SJSA1 (cell line): ENCODE measurements at regions not wholly inside any gene's neighbourhood (a gene's known extent, or its start where the extent isn't known, plus 50 kb on each side); places are given as distances from the start of the nearest gene placed in this dataset.

Source experiments
- DNase-seq, 2 experiments: peaks; one replicate each; pipeline ENCODE4 v3.0.0-alpha.2; 2015 to 2020; ENCODE audit warnings: low spot score in 2 of 2, low read depth in 1 of 2
- H3K27ac ChIP-seq: fragments of 250-450 bp; sonication (Bioruptor Pico); 2 replicates; pipeline ENCODE4 v1.5.1; 2020; ENCODE audit warnings: mild to moderate bottlenecking, moderate library complexity
- H3K27me3 ChIP-seq: fragments of 250-450 bp; sonication (Bioruptor Pico); replicated peaks from 2 replicates; pipeline ENCODE4 v1.5.1; 2020; ENCODE audit warnings: mild to moderate bottlenecking, moderate library complexity
- H3K36me3 ChIP-seq: fragments of 250-450 bp; sonication (Bioruptor Pico); 2 replicates; pipeline ENCODE4 v1.5.1; 2020; ENCODE audit warnings: mild to moderate bottlenecking
- H3K4me1 ChIP-seq: fragments of 250-450 bp; sonication (Bioruptor Pico); replicated peaks from 2 replicates; pipeline ENCODE4 v1.6.1; 2021; ENCODE audit warnings: mild to moderate bottlenecking
- H3K4me3 ChIP-seq: fragments of 250-450 bp; sonication (Bioruptor Pico); 2 replicates; pipeline ENCODE4 v1.5.1; 2020; ENCODE audit warnings: mild to moderate bottlenecking
- H3K9me3 ChIP-seq: fragments of 250-450 bp; sonication (Bioruptor Pico); replicated peaks from 2 replicates; pipeline ENCODE4 v1.5.1; 2020; ENCODE audit warnings: mild to moderate bottlenecking

DNA sequence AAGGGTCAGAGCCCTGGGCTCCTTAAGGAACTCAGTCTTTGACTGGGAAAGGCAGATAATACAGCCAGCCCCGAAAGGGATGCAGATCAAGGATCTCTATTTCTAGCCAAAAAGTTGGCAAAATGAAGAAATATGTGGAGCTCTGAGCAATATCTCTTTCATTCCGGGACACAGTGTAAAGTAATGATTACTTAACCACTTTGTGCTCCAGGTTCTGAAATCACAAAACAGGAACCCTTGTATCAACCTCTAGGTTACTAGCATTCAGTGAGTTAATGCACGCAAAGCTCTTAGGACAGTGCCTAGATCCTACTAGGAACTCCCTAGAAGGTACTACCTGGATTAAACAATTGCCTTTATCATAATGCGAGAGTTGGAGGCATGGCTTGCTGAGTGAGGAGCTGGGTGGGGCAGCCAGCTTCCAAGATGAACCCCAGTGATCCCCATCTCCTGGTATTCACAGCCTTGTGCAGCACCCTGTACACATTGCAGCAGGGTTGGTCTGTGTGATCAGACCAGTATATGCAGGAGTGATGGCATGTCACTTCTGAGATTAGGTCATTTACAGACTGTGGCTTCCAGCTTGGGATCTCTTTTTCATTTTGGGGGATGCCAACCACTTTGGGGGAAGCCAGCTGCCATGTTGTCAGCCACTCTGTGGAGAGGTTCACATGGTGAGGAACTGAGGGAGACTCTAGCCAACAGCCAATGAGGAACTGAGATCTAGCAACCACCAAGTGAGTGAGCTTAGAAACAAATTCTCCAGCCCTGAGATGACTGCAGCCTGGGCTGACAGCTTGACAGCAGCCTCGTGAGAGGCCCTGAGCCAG is 103.1 kb upstream of the SLC44A1 start:
- no peak for DNase-seq
- Histone ChIP-seq H3K36me3 (no peaks in the 10 kb centered on the region), H3K4me1 (peaks cover 9% of the 10 kb centered on the region), H3K9me3 (no peaks in the 10 kb centered on the region), H3K27me3 (no peaks in the 10 kb centered on the region), H3K4me3 (no peak overlapping the region), H3K27ac (no peak overlapping the region)

DNA sequence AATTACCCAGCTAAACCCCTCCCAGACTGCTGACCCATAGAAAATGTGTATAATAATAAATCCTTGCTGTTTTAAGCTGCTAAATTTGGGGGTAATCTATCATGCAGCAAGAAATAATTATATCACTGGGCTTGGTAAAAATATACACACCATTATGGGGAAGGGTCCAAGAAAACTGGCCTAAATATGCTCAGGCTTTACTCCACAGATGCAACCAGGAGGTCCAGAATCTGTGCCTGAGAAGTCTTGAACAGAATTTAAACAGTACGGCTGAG is 102.5 kb upstream of the SLC44A1 start:
- Histone ChIP-seq H3K36me3 (no peaks in the 10 kb centered on the region), H3K27ac (no peak overlapping the region), H3K4me3 (no peak overlapping the region), H3K27me3 (no peaks in the 10 kb centered on the region), H3K9me3 (no peaks in the 10 kb centered on the region), H3K4me1 (peaks cover 9% of the 10 kb centered on the region)
- DNase-seq: no peak

DNA sequence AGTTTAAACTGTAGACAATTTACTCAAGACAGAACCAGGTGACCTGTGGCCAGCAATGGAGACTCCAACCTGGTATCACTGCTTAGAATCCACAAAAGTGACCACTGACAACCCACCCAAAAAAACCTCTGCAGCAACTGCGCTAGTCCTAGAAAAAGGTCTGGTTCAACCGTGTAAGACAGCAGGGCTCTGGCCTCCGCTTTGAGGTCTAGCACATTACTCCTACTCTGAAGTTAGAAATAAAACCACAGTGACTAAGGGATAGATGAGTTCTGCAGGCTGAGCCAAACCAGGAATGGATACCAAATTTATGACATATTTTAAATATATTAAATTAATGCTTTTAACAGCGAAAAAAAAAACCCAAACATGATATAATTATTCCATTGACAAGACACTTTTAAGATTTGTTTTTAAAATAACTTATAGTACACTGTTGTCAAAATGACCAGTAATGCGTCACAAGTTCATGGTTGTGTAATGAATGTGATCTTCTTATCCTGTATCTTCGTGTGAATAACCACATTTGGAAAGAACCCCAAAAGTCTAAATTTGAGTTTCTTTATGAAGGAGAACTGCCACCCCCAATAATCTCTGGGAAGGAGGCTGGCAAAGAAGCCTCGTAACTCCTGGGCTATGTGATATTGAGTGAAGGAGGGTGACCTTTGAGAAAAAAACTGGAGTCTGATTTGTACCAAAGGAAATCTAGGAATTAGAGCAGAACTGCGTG is 101.9 kb upstream of the SLC44A1 start:
- no peak overlapping the region for H3K4me3 ChIP-seq
- no peaks in the 10 kb centered on the region for H3K27me3 ChIP-seq
- peaks cover 9% of the 10 kb centered on the region for H3K4me1 ChIP-seq
- DNase-seq: no peak
- no peak overlapping the region for H3K27ac ChIP-seq
- no peaks in the 10 kb centered on the region for H3K9me3 ChIP-seq
- no peaks in the 10 kb centered on the region for H3K36me3 ChIP-seq

DNA sequence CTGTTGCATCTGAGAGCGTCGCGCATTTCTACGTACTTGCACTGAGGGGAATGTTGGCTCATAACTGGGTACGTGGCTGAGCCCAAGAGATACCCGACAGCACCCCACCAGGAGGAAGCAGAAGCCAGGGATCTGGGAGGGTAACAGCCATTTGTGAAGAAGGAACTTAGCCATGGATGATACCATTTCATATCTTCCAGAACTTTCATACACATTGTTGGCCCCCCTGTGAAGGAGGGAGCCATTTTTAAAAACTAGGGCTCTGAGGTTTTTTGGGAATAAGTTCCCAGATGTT is 101.4 kb upstream of the SLC44A1 start:
- no peaks in the 10 kb centered on the region for H3K36me3 ChIP-seq
- no peaks in the 10 kb centered on the region for H3K27me3 ChIP-seq
- no peak overlapping the region for H3K27ac ChIP-seq
- H3K9me3 ChIP-seq: no peaks in the 10 kb centered on the region
- no peak overlapping the region for H3K4me3 ChIP-seq
- no peak for DNase-seq
- peaks cover 8% of the 10 kb centered on the region for H3K4me1 ChIP-seq

DNA sequence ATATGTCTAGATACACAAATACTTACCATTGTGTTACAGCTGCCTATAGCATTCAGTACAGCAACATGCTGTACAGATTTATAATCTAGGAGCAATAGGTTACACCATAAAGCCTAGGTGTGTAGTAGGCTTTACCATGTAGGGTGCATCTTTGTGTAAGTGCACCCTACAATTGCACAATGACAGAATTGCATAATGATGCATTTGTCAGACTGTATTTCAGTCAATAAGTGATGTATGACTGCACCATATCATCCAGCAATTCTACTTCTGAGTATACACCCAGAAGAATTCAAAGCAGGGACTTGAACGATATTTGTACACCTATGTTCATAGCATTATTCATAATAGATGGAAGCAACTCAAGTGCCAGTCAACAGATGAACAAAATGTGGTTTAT is 100.4 kb upstream of the SLC44A1 start:
- DNase-seq: no peak
- no peaks in the 10 kb centered on the region for H3K9me3 ChIP-seq
- no peaks in the 10 kb centered on the region for H3K36me3 ChIP-seq
- H3K4me1 ChIP-seq: no peaks in the 10 kb centered on the region
- no peak overlapping the region for H3K27ac ChIP-seq
- no peak overlapping the region for H3K4me3 ChIP-seq
- H3K27me3 ChIP-seq: no peaks in the 10 kb centered on the region

DNA sequence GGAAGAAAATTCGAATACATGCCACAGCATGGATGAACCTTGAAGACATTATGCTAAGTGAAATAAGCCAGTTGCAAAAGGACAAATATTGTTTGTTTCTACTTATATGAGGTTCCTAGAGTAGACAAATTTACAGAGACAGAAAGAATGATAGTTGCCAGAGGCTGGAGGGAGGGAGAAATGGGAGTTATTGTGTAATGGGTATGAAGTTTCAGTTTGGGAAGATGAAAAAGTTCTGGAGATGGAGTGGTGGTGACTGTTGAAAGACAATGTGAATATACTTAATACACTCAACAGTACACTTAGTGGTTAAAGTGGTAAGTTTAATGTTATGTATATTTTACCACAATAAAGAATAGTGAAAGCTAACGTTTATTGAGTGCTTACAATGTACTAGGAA is 99.6 kb upstream of the SLC44A1 start:
- Histone ChIP-seq H3K36me3 (no peaks in the 10 kb centered on the region), H3K4me1 (no peaks in the 10 kb centered on the region), H3K27me3 (no peaks in the 10 kb centered on the region), H3K4me3 (no peak overlapping the region), H3K9me3 (no peaks in the 10 kb centered on the region), H3K27ac (no peak overlapping the region)
- DNase-seq: peak in 1 of 2 experiments; percentile 26

DNA sequence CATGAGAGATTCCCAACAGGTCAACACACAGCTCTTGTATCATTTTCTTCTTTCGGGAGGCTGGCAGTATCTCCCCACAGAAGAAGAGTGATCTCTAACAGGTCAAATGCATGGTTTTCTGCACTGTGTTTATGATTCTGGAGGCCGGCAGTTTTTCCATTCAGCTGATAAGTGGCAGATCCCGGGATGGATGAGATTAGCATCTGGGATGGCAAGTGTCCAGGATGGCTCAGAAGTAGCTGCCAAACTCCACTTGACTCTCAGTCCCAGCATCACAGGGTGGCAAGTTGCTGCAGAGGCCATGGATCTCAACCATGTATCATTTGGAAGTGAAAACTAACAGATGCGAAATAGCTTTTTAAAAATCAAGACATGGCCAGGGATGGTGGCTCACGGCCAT is 97.8 kb upstream of the SLC44A1 start:
- Histone ChIP-seq H3K27me3 (no peaks in the 10 kb centered on the region), H3K9me3 (no peaks in the 10 kb centered on the region), H3K36me3 (no peaks in the 10 kb centered on the region), H3K4me3 (no peak overlapping the region), H3K27ac (no peak overlapping the region), H3K4me1 (peaks cover 12% of the 10 kb centered on the region)
- DNase-seq: no peak

DNA sequence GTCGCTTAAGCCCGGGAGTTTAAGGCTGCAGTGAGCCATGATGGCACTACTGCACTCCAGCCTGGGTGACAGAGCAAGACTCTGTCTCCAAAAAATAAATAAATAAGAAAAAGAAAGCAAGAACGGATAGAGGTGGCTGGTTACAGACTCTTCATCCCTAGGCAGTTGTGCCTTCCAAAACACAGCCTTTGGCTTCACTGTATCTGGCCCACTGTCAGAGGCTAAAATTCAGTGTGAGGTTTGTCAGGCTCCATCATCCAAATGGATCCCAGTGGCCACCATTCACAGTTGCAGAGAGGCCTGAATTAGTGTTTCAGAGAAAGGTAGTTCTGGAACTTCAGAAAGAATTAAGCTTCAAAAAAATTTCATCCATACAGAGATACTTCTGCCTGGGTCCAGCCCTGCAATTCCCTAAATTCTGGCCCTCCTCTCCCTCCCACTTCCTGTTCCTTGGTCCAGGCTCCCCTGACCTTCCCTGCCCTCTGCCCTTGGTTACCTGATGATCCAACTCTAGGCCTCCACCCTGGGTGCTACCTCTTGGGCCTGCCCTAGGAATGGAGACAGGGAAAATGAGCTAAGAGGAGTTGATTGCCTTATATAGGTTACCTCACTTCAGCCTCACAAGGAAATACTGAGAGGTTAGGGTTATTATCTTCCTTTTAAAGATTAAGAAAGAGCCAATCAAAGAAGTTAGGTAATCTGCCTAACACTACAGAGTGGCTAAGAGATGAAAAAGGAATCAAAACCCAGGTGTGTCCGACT is 97.2 kb upstream of the SLC44A1 start:
- Histone ChIP-seq H3K27me3 (no peaks in the 10 kb centered on the region), H3K9me3 (no peaks in the 10 kb centered on the region), H3K36me3 (no peaks in the 10 kb centered on the region), H3K27ac (no peak overlapping the region), H3K4me3 (no peak overlapping the region), H3K4me1 (peaks cover 15% of the 10 kb centered on the region)
- DNase-seq: no peak

DNA sequence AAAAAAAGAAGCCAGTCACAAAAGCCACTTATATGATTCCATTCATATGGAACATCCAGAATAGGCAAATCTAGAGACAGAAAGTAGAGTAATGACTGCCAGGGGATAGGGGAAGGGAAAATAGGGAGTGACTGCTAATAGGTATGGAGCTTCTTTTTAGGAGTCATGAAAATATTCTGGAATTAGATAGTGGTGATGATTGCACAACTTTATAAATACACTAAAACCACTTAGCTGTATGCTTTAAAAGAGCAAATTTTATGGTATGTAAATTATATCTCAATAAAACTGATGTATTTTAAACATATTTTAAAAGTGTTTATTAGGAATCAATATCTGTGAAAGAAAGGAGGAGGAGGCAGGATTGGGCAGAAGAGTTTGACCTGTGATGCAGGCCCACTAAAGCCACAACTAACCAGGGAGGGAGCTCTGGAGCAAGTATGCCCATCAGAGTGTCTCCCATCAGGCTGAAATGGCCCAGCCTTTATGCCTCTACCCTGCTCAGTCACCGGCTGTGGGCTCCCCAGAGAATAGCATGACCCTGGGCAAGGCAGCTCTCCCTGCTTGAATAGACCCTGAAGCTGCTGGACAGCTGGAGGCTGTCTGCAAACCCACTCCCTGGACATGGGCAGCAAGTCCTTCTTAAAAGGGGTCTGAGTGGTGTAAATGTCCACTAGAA is 96.0 kb upstream of the SLC44A1 start:
- H3K9me3 ChIP-seq: no peaks in the 10 kb centered on the region
- no peak overlapping the region for H3K4me3 ChIP-seq
- peaks cover 15% of the 10 kb centered on the region for H3K4me1 ChIP-seq

DNA sequence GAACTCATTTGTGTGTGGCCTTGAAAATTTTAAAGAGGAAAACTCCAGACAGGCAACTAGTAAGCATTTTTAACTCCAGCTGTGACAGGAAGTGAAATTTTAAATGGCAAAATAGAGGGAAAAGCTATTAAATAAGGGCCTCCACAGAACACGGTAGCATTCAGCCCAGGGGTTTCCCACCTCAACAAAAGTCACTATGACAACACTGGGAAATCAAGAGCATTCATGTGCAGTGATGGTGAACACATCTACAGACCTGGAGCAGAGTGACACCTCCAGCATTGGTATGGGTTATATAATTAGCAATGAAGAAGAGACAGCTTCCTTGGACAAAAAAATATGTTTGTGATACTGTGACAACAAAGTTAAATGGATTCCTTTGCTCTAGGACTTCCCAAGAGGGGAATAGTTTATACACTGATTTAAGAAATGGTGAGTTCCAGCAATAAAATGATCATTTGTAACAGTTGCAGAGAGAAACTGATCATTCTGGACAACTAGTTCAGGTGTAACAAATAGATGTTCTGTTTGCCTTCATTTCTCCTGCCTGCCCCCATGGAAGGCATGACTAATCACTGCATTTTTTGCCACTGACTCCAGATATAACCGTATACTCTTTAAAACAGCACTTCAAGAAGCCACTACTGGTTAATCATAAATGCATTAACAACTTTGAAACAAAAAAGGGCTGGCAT is 93.3 kb upstream of the SLC44A1 start:
- DNase-seq: peak in 1 of 2 experiments; percentile 19
- Histone ChIP-seq H3K36me3 (no peaks in the 10 kb centered on the region), H3K4me1 (peaks cover 23% of the 10 kb centered on the region), H3K27ac (no peak overlapping the region), H3K4me3 (no peak overlapping the region), H3K9me3 (no peaks in the 10 kb centered on the region), H3K27me3 (no peaks in the 10 kb centered on the region)

More for the DNA sequence above, 96.0 kb upstream of the SLC44A1 start:
- H3K36me3 ChIP-seq: no peaks in the 10 kb centered on the region
- DNase-seq: peak in 1 of 2 experiments; percentile 9
- H3K27me3 ChIP-seq: no peaks in the 10 kb centered on the region
- no peak overlapping the region for H3K27ac ChIP-seq

DNA sequence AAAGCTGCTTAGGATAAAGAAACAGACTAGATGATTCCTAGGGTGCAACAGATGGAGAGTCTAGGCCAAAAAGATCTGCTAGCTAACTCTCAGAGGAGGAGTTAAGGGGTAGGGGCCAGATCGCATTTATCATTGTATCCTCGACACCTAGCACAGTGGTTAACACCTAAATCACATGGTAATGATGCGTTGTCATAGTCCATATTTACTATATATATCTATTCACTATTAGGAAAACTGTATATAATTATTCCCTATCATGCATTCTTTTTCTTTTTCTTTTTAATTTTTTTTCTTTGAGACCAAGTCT is 92.8 kb upstream of the SLC44A1 start:
- peaks cover 23% of the 10 kb centered on the region for H3K4me1 ChIP-seq
- no peak overlapping the region for H3K27ac ChIP-seq
- no peaks in the 10 kb centered on the region for H3K36me3 ChIP-seq
- H3K9me3 ChIP-seq: no peaks in the 10 kb centered on the region
- no peaks in the 10 kb centered on the region for H3K27me3 ChIP-seq
- no peak for DNase-seq
- no peak overlapping the region for H3K4me3 ChIP-seq

DNA sequence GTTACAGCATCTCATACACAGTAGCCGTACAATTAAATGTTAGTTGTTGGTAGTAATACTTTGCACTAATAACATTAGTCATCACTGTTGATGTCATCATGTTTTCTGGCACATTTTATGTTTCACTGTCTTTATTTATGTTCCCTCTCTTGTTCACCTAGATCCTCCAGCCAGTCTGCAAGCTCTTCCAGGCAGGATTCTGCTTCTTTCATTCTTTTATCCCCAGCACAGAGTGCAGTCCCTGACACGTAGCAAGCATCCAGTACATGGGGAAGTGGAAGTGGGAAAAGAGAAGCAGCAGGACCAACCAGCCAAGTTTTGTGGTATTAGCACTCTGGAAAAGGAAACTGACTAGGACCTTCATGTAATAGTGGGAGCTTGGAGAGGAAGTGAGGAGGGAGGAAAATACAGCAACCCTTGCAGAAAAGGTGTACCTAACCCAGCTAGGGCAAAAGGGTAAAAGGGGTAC is 89.7 kb upstream of the SLC44A1 start:
- H3K36me3 ChIP-seq: no peaks in the 10 kb centered on the region
- H3K27ac ChIP-seq: no peak overlapping the region
- H3K4me3 ChIP-seq: no peak overlapping the region
- H3K4me1 ChIP-seq: peaks cover 23% of the 10 kb centered on the region
- H3K9me3 ChIP-seq: no peaks in the 10 kb centered on the region
- no peaks in the 10 kb centered on the region for H3K27me3 ChIP-seq
- DNase-seq: peak in 1 of 2 experiments; percentile 28

DNA sequence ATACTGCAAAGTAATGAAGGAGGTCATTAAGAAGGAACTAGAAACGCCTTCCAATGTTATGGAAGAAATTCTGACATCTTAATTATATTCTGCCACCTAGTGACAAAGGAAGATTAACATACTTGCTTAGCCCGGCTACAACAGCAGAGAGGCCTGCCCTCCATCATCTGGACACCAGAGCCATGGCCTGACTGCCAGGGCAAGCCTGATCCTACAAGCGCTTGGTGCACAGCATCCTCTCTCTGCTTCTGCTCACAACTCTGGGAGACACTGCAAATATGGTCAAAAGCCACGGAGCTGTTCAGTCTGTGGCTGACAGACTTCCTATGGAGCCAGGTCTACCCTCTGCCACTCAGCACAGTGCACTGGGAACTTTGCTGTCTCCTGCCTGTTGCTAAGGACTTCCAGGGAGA is 87.3 kb upstream of the SLC44A1 start:
- DNase-seq: peak in 1 of 2 experiments; percentile 52
- Histone ChIP-seq H3K4me1 (peaks cover 8% of the 10 kb centered on the region), H3K4me3 (no peak overlapping the region), H3K9me3 (no peaks in the 10 kb centered on the region), H3K36me3 (no peaks in the 10 kb centered on the region), H3K27me3 (no peaks in the 10 kb centered on the region), H3K27ac (no peak overlapping the region)
